ENCODE measurements at regions not wholly inside any gene's neighbourhood (a gene's known extent, or its start where the extent isn't known, plus 50 kb on each side); places are given as distances from the start of the nearest gene placed in this dataset.

DNA sequence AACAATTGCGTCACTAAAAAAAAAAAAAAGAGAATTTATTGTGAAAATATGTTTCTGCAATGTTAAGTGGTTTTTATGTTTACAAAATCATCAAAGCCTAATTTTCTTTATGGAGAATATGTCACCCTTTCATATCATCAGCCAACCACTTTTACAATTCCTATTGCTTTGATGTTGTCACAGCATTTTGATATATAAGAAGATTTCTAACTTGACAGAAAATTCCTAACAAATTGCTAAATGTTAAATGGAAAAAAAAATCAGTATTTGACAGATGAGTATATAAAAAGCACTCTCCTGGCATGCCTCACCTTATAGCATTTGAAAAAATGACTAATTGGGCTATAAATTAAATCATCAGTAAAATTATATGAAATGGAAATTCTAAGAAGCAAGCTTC lies 1457.3 kb upstream of the ALCAM start:
- TF ChIP-seq ZFP30 (CRISPR knock-in tag; IDR thresholded peaks at IDR 0.05), result no peak
- TF ChIP-seq ZNF8 (CRISPR knock-in tag; IDR thresholded peaks at IDR 0.05), result no peak
